ENCODE measurements at regions not wholly inside any gene's neighbourhood (a gene's known extent, or its start where the extent isn't known, plus 50 kb on each side); places are given as distances from the start of the nearest gene placed in this dataset.
"Not testable (repeated sequence)": the region's sequence is repeated elsewhere in the genome, so short reads cannot be mapped to it uniquely, and the experiment has no call there.

GRCh38 chr5:106019261-106019660 lies 1651.5 kb downstream of the EFNA5 start:
- in situ Hi-C loops (cut with HindIII; ENCODE audit: low pct_ligation_motif_present, low sequenced_read_pairs) = no loop called here
- H3K27me3 ChIP-seq (replicated peaks) = no peaks in the 10 kb centered on the region
- no peaks in the 10 kb centered on the region for H3K36me3 ChIP-seq (replicated peaks)
- peak; percentile 25 for DNase-seq
- TF ChIP-seq, protein P1, sequence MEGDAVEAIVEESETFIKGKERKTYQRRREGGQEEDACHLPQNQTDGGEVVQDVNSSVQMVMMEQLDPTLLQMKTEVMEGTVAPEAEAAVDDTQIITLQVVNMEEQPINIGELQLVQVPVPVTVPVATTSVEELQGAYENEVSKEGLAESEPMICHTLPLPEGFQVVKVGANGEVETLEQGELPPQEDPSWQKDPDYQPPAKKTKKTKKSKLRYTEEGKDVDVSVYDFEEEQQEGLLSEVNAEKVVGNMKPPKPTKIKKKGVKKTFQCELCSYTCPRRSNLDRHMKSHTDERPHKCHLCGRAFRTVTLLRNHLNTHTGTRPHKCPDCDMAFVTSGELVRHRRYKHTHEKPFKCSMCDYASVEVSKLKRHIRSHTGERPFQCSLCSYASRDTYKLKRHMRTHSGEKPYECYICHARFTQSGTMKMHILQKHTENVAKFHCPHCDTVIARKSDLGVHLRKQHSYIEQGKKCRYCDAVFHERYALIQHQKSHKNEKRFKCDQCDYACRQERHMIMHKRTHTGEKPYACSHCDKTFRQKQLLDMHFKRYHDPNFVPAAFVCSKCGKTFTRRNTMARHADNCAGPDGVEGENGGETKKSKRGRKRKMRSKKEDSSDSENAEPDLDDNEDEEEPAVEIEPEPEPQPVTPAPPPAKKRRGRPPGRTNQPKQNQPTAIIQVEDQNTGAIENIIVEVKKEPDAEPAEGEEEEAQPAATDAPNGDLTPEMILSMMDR (IDR thresholded peaks at IDR 0.05; ENCODE audit: low read depth, low read length, missing control alignments) = no peak
- H3K27ac ChIP-seq = no peak overlapping the region
- H3K4me3 ChIP-seq (ENCODE audit: low read depth, low read length) = no peak overlapping the region

GRCh38 chr5:106017243-106017857 lies 1653.4 kb downstream of the EFNA5 start:
- Histone ChIP-seq H3K36me3 (replicated peaks) (no peaks in the 10 kb centered on the region), H3K27ac (no peak overlapping the region), H3K27me3 (replicated peaks) (no peaks in the 10 kb centered on the region), H3K4me3 (ENCODE audit: low read depth, low read length) (no peak overlapping the region)
- TF ChIP-seq, protein P1 (IDR thresholded peaks at IDR 0.05; ENCODE audit: low read depth, low read length, missing control alignments) = no peak
- no peak for DNase-seq
- in situ Hi-C loops (cut with HindIII; ENCODE audit: low pct_ligation_motif_present, low sequenced_read_pairs) = no loop called here

DNA sequence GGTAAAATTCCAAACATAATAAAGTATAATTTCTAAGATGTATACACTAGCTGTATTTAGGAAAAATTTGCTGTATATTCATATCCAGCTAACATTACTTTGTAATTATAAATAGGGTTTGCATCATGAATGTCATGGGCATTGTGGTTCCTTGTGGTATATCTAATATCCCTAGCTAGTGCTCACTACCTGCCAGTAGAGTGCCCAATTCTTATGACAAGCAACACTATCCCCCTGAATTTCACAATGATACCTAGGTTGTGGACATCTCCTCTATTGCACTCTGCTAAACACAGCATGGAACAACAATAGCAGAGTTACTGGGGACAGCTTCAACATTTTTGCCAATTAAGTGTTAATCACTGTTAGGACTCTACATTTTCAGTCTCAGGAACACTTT lies 1656.5 kb downstream of the EFNA5 start:
- H3K27ac ChIP-seq = no peak overlapping the region
- H3K36me3 ChIP-seq (replicated peaks) = no peaks in the 10 kb centered on the region
- H3K27me3 ChIP-seq (replicated peaks) = no peaks in the 10 kb centered on the region
- in situ Hi-C loops (cut with HindIII; ENCODE audit: low pct_ligation_motif_present, low sequenced_read_pairs) = no loop called here
- TF ChIP-seq, protein P1 (IDR thresholded peaks at IDR 0.05; ENCODE audit: low read depth, low read length, missing control alignments) = no peak
- no peak overlapping the region for H3K4me3 ChIP-seq (ENCODE audit: low read depth, low read length)
- DNase-seq = no peak

DNA sequence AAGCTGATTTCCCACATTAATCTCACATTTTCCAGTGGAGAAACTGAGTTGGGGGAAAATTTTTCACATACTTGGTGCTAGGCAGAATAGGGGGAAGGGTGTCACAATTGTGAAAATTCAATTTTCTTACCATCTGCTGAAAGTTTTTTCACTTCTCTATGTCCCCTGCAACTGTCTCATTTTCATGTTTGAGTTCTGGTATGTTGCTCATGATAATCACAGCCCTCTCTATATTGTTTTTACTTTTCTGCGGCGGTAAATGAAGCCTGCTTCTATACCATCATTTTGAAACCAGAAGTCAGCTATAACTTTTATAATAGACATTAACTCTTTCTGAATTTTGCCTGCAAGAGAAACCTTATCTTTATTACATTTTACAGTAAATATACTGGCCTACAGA lies 1664.5 kb downstream of the EFNA5 start:
- in situ Hi-C loops (cut with HindIII; ENCODE audit: low pct_ligation_motif_present, low sequenced_read_pairs) = no loop called here

DNA sequence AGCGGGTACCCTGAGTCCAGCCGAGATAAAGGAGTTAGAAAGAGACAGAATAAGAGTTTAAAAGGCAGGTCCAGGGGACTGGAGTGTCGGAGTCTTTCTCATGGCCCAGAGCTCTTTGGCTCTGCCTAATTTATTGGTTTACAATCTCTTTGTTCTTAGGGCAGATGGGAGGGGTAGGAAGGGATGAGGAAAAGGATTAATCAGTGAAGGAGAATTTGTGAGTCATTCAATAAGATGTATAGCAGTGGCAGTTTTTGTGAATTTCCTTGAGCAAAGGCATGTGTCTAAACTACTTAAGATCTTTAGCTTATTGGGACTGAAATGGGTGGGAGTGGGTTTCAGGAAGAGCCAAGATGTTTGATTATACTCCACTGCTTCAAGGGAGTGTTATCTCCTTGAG lies 1671.7 kb downstream of the EFNA5 start:
- DNase-seq; H3K36me3 ChIP-seq (replicated peaks); H3K27me3 ChIP-seq (replicated peaks); H3K4me3 ChIP-seq (ENCODE audit: low read depth, low read length); in situ Hi-C loops (cut with HindIII; ENCODE audit: low pct_ligation_motif_present, low sequenced_read_pairs); H3K27ac ChIP-seq: not testable (repeated sequence)

More for the DNA sequence above, 1664.5 kb downstream of the EFNA5 start:
- Histone ChIP-seq H3K4me3 (ENCODE audit: low read depth, low read length) (no peak overlapping the region), H3K27ac (no peak overlapping the region), H3K27me3 (replicated peaks) (no peaks in the 10 kb centered on the region), H3K36me3 (replicated peaks) (no peaks in the 10 kb centered on the region)
- TF ChIP-seq, protein P1 (IDR thresholded peaks at IDR 0.05; ENCODE audit: low read depth, low read length, missing control alignments) = no peak
- DNase-seq = no peak

GRCh38 chr5:105993027-105993426 lies 1677.7 kb downstream of the EFNA5 start:
- TF ChIP-seq, protein P1 (IDR thresholded peaks at IDR 0.05; ENCODE audit: low read depth, low read length, missing control alignments) = no peak
- Histone ChIP-seq H3K27ac (no peak overlapping the region), H3K36me3 (replicated peaks) (no peaks in the 10 kb centered on the region), H3K27me3 (replicated peaks) (no peaks in the 10 kb centered on the region), H3K4me3 (ENCODE audit: low read depth, low read length) (no peak overlapping the region)
- in situ Hi-C loops (cut with HindIII; ENCODE audit: low pct_ligation_motif_present, low sequenced_read_pairs) = no loop called here
- DNase-seq = no peak
